CD14-positive monocyte (primary cell): ENCODE measurements at regions not wholly inside any gene's neighbourhood (a gene's known extent, or its start where the extent isn't known, plus 50 kb on each side); places are given as distances from the start of the nearest gene placed in this dataset.

Source experiments
- DNase-seq, 3 donors: peaks; one replicate each; pipeline ENCODE4 v3.0.0-alpha.2; 2011 to 2022
- H2AFZ ChIP-seq: 2 replicates; pipeline ENCODE4 v1.6.0; 2012; ENCODE audit warnings: mild to moderate bottlenecking, low read depth, low read length, inconsistent platforms; ENCODE audit not compliant: insufficient read depth, poor library complexity, severe bottlenecking
- H3K27ac ChIP-seq, 2 donors: 1 replicate in 1 of 2; 2 replicates in 1 of 2; pipeline ENCODE4 v1.5.1; 2012 to 2013; ENCODE audit warnings: low read length in 2 of 2, control low read depth in 1 of 2, inconsistent platforms in 1 of 2, low read depth in 1 of 2, mild to moderate bottlenecking in 1 of 2
- H3K27me3 ChIP-seq, 2 donors: one replicate each; pipeline versions ENCODE4 v1.6.0 to v1.6.1; 2011 to 2013; ENCODE audit warnings: low read length in 2 of 2; ENCODE audit not compliant: control insufficient read depth in 2 of 2, insufficient read depth in 2 of 2
- H3K36me3 ChIP-seq, 2 donors: replicated peaks in 1 of 2; 1 replicate in 1 of 2; 2 replicates in 1 of 2; pipeline versions ENCODE4 v1.5.1 to v1.6.1; 2012 to 2013; ENCODE audit warnings: low read length in 2 of 2, control low read depth in 1 of 2, inconsistent platforms in 1 of 2, mild to moderate bottlenecking in 1 of 2; ENCODE audit not compliant: insufficient read depth in 2 of 2, control insufficient read depth in 1 of 2
- H3K4me1 ChIP-seq, 2 donors: 1 replicate in 1 of 2; 2 replicates in 1 of 2; pipeline versions ENCODE4 v1.5.1 to v1.6.1; 2012 to 2013; ENCODE audit warnings: low read length in 2 of 2, control low read depth in 1 of 2, inconsistent platforms in 1 of 2, mild to moderate bottlenecking in 1 of 2, moderate library complexity in 1 of 2; ENCODE audit not compliant: insufficient read depth in 2 of 2, control insufficient read depth in 1 of 2
- H3K4me2 ChIP-seq: replicated peaks from 2 replicates; pipeline ENCODE3; 2012; ENCODE audit warnings: low read length, moderate library complexity, mild to moderate bottlenecking; ENCODE audit not compliant: poor library complexity, severe bottlenecking; ENCODE audit errors: extremely low read depth
- H3K4me3 ChIP-seq, 3 experiments: fragments of 200-600 bp in 1 of 3; sonication (generic) in 1 of 3; replicated peaks in 1 of 3; 1 replicate in 2 of 3; 2 replicates in 1 of 3; pipeline ENCODE4 v1.5.1; 2011 to 2013; ENCODE audit warnings: low read length in 3 of 3, mild to moderate bottlenecking in 3 of 3, control low read depth in 2 of 3, low read depth in 2 of 3, inconsistent platforms in 1 of 3, moderate library complexity in 1 of 3
- H3K79me2 ChIP-seq: 2 replicates; pipeline ENCODE4 v1.6.0; 2012; ENCODE audit warnings: mild to moderate bottlenecking, control low read depth, inconsistent platforms, low read length, moderate library complexity; ENCODE audit not compliant: insufficient read depth
- H3K9ac ChIP-seq: 2 replicates; pipeline ENCODE4 v1.6.0; 2017; ENCODE audit warnings: low read length, mild to moderate bottlenecking; ENCODE audit not compliant: insufficient read depth, poor library complexity, severe bottlenecking
- H3K9me3 ChIP-seq, 2 donors: replicated peaks in 1 of 2; 1 replicate in 1 of 2; 2 replicates in 1 of 2; pipeline versions ENCODE4 v1.5.1 to v1.6.1; 2012 to 2013; ENCODE audit warnings: low read length in 2 of 2, control low read depth in 1 of 2; ENCODE audit not compliant: control insufficient read depth in 1 of 2, insufficient read depth in 1 of 2
- H4K20me1 ChIP-seq: 2 replicates; pipeline ENCODE4 v1.6.0; 2012; ENCODE audit warnings: mild to moderate bottlenecking, low read length, control low read depth, moderate library complexity; ENCODE audit not compliant: insufficient read depth
- H3K27ac Mint-ChIP-seq, 7 donors: one replicate each; pipeline ENCODE4 v1.8.0; 2020; ENCODE audit warnings: mild to moderate bottlenecking in 7 of 7, mixed read lengths in 7 of 7, moderate library complexity in 6 of 7, inconsistent platforms in 2 of 7
- H3K27me3 Mint-ChIP-seq, 3 donors: one replicate each; pipeline ENCODE4 v1.8.0; 2021 to 2022; ENCODE audit warnings: low read depth in 3 of 3, mild to moderate bottlenecking in 3 of 3, mixed read lengths in 3 of 3, moderate library complexity in 3 of 3, inconsistent platforms in 1 of 3
- H3K36me3 Mint-ChIP-seq, 2 donors: one replicate each; pipeline ENCODE4 v1.8.0; 2020; ENCODE audit warnings: mixed read lengths in 2 of 2, inconsistent platforms in 1 of 2, mild to moderate bottlenecking in 1 of 2
- H3K4me1 Mint-ChIP-seq: one replicate; pipeline ENCODE4 v1.8.0; 2020; ENCODE audit warnings: mild to moderate bottlenecking, mixed read lengths
- H3K4me3 Mint-ChIP-seq, 2 donors: one replicate each; pipeline ENCODE4 v1.8.0; 2020; ENCODE audit warnings: mild to moderate bottlenecking in 2 of 2, mixed read lengths in 2 of 2, moderate library complexity in 1 of 2
- H3K9me3 Mint-ChIP-seq, 7 donors: one replicate each; pipeline ENCODE4 v1.8.0; 2020 to 2022; ENCODE audit warnings: mixed read lengths in 7 of 7, mild to moderate bottlenecking in 6 of 7, moderate library complexity in 6 of 7, inconsistent platforms in 2 of 7
- WGBS: methylation state at CpG from one replicate; pipeline ENCODE4 v1.1.5; 2013; ENCODE audit warnings: missing lambda C conversion rate; ENCODE audit not compliant: insufficient coverage; 5-methylcytosine and 5-hydroxymethylcytosine counted together
- intact Hi-C, 2 donors: fragments of 100-400 bp; cut with micrococcal nuclease; formaldehyde crosslinking; loops; one replicate each; pipeline versions ENCODE4 v1.15.0 to v1.15.1; 2023
- TF ChIP-seq, protein P1 (sequence below): fragments of 200-600 bp; IDR thresholded peaks from one replicate; pipeline ENCODE4 v1.8.0; 2022; ENCODE audit warnings: antibody characterized with exemption, mild to moderate bottlenecking

GRCh38 chr9:115730396-115730795 lies 423.2 kb upstream of the PAPPA start:
- H3K4me1 ChIP-seq = no peaks in the 10 kb centered on the region
- DNase-seq = no peak
- WGBS = no CpG with 5 or more reads among the region's 4 CpGs
- no peak overlapping the region for H2AFZ ChIP-seq
- H3K4me2 ChIP-seq = no peak overlapping the region
- no peak overlapping the region for H3K4me3 Mint-ChIP-seq
- H3K27ac ChIP-seq = no peak overlapping the region
- no peaks in the 10 kb centered on the region for H3K36me3 Mint-ChIP-seq
- intact Hi-C loops = no loop called here
- peaks cover 0 to 11% (median 3%) of the 10 kb centered on the region in 7 donors for H3K9me3 Mint-ChIP-seq
- no peaks in the 10 kb centered on the region for H3K27me3 Mint-ChIP-seq
- no peaks in the 10 kb centered on the region for H3K27me3 ChIP-seq
- no peak overlapping the region for H3K9ac ChIP-seq
- no peaks in the 10 kb centered on the region for H3K36me3 ChIP-seq
- H3K79me2 ChIP-seq = no peaks in the 10 kb centered on the region
- TF ChIP-seq, protein P1, sequence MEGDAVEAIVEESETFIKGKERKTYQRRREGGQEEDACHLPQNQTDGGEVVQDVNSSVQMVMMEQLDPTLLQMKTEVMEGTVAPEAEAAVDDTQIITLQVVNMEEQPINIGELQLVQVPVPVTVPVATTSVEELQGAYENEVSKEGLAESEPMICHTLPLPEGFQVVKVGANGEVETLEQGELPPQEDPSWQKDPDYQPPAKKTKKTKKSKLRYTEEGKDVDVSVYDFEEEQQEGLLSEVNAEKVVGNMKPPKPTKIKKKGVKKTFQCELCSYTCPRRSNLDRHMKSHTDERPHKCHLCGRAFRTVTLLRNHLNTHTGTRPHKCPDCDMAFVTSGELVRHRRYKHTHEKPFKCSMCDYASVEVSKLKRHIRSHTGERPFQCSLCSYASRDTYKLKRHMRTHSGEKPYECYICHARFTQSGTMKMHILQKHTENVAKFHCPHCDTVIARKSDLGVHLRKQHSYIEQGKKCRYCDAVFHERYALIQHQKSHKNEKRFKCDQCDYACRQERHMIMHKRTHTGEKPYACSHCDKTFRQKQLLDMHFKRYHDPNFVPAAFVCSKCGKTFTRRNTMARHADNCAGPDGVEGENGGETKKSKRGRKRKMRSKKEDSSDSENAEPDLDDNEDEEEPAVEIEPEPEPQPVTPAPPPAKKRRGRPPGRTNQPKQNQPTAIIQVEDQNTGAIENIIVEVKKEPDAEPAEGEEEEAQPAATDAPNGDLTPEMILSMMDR = no peak
- no peaks in the 10 kb centered on the region for H4K20me1 ChIP-seq
- H3K9me3 ChIP-seq = no peaks in the 10 kb centered on the region
- no peak overlapping the region for H3K4me3 ChIP-seq
- no peak overlapping the region for H3K27ac Mint-ChIP-seq
- no peaks in the 10 kb centered on the region for H3K4me1 Mint-ChIP-seq

DNA sequence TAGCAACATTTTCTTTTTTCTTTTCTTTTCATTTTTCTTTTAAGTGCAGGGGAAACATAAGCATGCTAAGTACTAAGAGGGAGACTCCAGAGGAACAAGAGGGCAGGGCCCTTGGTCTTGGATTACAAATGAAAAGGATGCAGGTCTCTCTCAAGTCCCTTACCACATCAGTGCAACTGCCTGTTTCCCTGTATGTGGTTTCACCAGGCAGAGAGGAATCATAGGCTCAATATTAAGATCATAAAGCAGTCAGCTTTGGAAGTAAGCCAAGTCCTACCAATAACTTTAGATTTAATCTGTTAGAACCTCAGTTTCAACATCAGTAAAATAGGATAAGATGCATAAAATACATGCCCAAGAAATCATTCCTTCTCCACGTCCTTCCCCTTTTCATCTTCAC lies 422.7 kb upstream of the PAPPA start:
- Mint-ChIP-seq H3K4me1 (no peaks in the 10 kb centered on the region), H3K4me3 (no peak overlapping the region), H3K36me3 (no peaks in the 10 kb centered on the region), H3K27ac (no peak overlapping the region), H3K27me3 (no peaks in the 10 kb centered on the region), H3K9me3 (peaks cover 0 to 11% (median 3%) of the 10 kb centered on the region in 7 donors)
- intact Hi-C loops = no loop called here
- no peak overlapping the region for H3K4me2 ChIP-seq
- H3K9ac ChIP-seq = no peak overlapping the region
- H3K79me2 ChIP-seq = no peaks in the 10 kb centered on the region
- no peak for DNase-seq
- H3K36me3 ChIP-seq = no peaks in the 10 kb centered on the region
- H3K9me3 ChIP-seq = no peaks in the 10 kb centered on the region
- H3K4me1 ChIP-seq = no peaks in the 10 kb centered on the region
- no peak overlapping the region for H2AFZ ChIP-seq
- 100% methylated on average over 1 of the region's 1 CpG for WGBS
- TF ChIP-seq, protein P1 = no peak
- H3K4me3 ChIP-seq = no peak overlapping the region
- H3K27me3 ChIP-seq = no peaks in the 10 kb centered on the region
- H3K27ac ChIP-seq = no peak overlapping the region
- no peaks in the 10 kb centered on the region for H4K20me1 ChIP-seq
